ENCODE measurements at regions not wholly inside any gene's neighbourhood (a gene's known extent, or its start where the extent isn't known, plus 50 kb on each side); places are given as distances from the start of the nearest gene placed in this dataset.

DNA sequence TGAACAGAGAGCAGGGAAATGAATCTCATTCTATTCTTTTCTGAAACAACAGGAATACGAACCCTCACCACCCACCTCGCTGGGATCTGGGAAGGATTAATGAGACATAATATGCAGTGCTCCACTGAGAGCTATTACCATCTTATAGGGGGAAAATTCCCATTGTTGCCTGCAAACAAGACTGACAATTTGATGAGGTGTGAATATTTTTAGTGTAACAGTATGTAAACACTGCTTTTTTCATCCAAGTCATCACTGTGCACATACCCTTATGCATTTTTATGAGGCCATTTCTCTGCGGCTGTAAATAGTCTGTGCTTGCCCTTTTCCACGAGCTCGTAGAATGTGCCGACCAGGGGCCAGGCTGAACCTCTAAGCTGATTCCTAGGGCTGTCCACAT is 285.6 kb upstream of the CPEB2 start:
- no peaks in the 10 kb centered on the region for H3K27me3 ChIP-seq (ENCODE audit: insufficient read depth, low read depth)
- no TSS peak for BruUV-seq (replicated peaks)
- ChIA-PET POLR2A (ENCODE audit: unreplicated experiment) (no interaction called here), CTCF (no interaction called here)
- H3K36me3 ChIP-seq (ENCODE audit: low read depth): no peaks in the 10 kb centered on the region
- no peak overlapping the region for H3K4me3 ChIP-seq
- no peak overlapping the region for H3K27ac ChIP-seq
- no peaks in the 10 kb centered on the region; the same call in 1 of the 2 replicates for H3F3A ChIP-seq (ENCODE audit: insufficient read depth, low read depth)
- H2AFZ ChIP-seq: no peak overlapping the region
- no peak for TF ChIP-seq EZH2 (IDR thresholded peaks at IDR 0.05; ENCODE audit: low read depth)
- TF ChIP-seq, protein P1, sequence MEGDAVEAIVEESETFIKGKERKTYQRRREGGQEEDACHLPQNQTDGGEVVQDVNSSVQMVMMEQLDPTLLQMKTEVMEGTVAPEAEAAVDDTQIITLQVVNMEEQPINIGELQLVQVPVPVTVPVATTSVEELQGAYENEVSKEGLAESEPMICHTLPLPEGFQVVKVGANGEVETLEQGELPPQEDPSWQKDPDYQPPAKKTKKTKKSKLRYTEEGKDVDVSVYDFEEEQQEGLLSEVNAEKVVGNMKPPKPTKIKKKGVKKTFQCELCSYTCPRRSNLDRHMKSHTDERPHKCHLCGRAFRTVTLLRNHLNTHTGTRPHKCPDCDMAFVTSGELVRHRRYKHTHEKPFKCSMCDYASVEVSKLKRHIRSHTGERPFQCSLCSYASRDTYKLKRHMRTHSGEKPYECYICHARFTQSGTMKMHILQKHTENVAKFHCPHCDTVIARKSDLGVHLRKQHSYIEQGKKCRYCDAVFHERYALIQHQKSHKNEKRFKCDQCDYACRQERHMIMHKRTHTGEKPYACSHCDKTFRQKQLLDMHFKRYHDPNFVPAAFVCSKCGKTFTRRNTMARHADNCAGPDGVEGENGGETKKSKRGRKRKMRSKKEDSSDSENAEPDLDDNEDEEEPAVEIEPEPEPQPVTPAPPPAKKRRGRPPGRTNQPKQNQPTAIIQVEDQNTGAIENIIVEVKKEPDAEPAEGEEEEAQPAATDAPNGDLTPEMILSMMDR (conservative IDR thresholded peaks at IDR 0.05): no peak
- H3K79me2 ChIP-seq (ENCODE audit: low read depth): no peaks in the 10 kb centered on the region
- intact Hi-C loops (cut with micrococcal nuclease; ENCODE audit: unreplicated experiment): loop anchor here (10.0 kb wide), 1 partner anchor 132 kb away; no protein-coding TSS in a partner anchor
- no peaks in the 10 kb centered on the region for H4K20me1 ChIP-seq (ENCODE audit: insufficient read depth)
- H3K4me2 ChIP-seq: no peak overlapping the region
- peaks cover 3% of the 10 kb centered on the region for H3K9me3 ChIP-seq (ENCODE audit: insufficient read depth, low read depth)
- DNase-seq: no peak
- no peaks in the 10 kb centered on the region for H3K9me2 ChIP-seq (ENCODE audit: insufficient read depth)
- peaks cover 18% of the 10 kb centered on the region for H3K4me1 ChIP-seq (replicated peaks; ENCODE audit: insufficient read depth)

DNA sequence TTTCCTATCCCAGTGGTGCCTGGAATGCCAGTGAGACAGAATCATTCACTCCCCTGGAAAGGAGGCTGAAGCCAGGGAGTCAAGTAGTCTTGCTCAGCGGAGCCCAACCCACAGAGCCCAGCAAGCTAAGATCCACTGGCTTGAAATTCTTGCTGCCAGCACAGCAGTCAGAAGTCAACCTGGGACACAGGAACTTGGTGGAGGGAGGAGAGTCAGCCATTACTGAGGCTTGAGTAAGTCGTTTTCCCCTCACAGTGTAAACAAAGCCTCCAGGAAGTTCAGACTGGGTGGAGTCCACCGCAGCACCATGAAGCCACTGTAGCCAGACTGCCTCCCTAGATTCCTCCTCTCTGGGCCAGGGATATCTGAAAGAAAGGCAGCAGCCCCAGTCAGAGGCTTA is 283.2 kb upstream of the CPEB2 start:
- TF ChIP-seq EZH2 (IDR thresholded peaks at IDR 0.05; ENCODE audit: low read depth): no peak
- TF ChIP-seq, protein P1 (conservative IDR thresholded peaks at IDR 0.05): no peak
- ChIA-PET POLR2A (ENCODE audit: unreplicated experiment) (interaction anchor here (0.6 kb wide), 1 partner anchor 1187 kb away, joined by 3 read pairs; no protein-coding TSS in a partner anchor), CTCF (no interaction called here)
- no peak overlapping the region for H3K27ac ChIP-seq
- H3K27me3 ChIP-seq (ENCODE audit: insufficient read depth, low read depth): no peaks in the 10 kb centered on the region
- no peaks in the 10 kb centered on the region for H3K9me2 ChIP-seq (ENCODE audit: insufficient read depth)
- peak; percentile 70 to 77 for DNase-seq
- peak overlapping the region; percentile 36; the same call in 1 of the 2 replicates for H3K4me2 ChIP-seq
- H3K4me1 ChIP-seq (replicated peaks; ENCODE audit: insufficient read depth): peaks cover 18% of the 10 kb centered on the region
- no peaks in the 10 kb centered on the region; the same call in 1 of the 2 replicates for H3F3A ChIP-seq (ENCODE audit: insufficient read depth, low read depth)
- no peak overlapping the region for H3K4me3 ChIP-seq
- no peaks in the 10 kb centered on the region for H4K20me1 ChIP-seq (ENCODE audit: insufficient read depth)
- no peaks in the 10 kb centered on the region for H3K36me3 ChIP-seq (ENCODE audit: low read depth)
- peak overlapping the region; percentile 52; the same call in 1 of the 2 replicates for H2AFZ ChIP-seq
- no peaks in the 10 kb centered on the region for H3K79me2 ChIP-seq (ENCODE audit: low read depth)
- BruUV-seq (replicated peaks): no TSS peak
- H3K9me3 ChIP-seq (ENCODE audit: insufficient read depth, low read depth): peaks cover 3% of the 10 kb centered on the region
- intact Hi-C loops (cut with micrococcal nuclease; ENCODE audit: unreplicated experiment): loop anchor here (10.0 kb wide), 1 partner anchor 134 kb away; no protein-coding TSS in a partner anchor

DNA sequence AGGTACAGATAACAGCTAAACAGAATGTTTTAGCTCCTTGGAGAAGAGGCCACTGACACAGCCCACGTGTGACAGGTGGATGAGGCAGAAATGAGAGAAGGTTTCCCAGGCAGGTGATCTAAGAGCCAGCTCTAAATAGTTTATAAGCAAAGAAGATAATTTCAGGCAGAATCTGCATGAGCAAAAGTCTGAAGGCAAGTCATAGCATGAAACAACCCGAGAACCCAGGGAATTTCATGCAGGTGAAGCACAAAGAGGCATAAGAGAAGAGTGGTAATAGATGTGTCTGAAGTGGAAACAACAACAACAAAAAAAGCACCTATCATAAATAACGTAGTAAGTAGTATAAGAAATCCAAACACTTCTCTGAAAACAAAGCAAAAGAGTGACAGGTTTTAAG is 275.8 kb upstream of the CPEB2 start:
- Histone ChIP-seq H3K4me1 (replicated peaks; ENCODE audit: insufficient read depth) (peaks cover 18% of the 10 kb centered on the region), H3K4me2 (peak overlapping the region; percentile 63), H2AFZ (0 out of 2 replicates have a peak overlapping the region, but pooled peaks have one; percentile 60), H3K79me2 (ENCODE audit: low read depth) (no peaks in the 10 kb centered on the region), H3F3A (ENCODE audit: insufficient read depth, low read depth) (peaks cover 10% of the 10 kb centered on the region; the same call in 1 of the 2 replicates), H3K27ac (peak overlapping the region; percentile 61), H3K36me3 (ENCODE audit: low read depth) (no peaks in the 10 kb centered on the region), H3K9me2 (ENCODE audit: insufficient read depth) (no peaks in the 10 kb centered on the region), H3K4me3 (peak overlapping the region; percentile 4; the same call in 1 of the 2 replicates), H4K20me1 (ENCODE audit: insufficient read depth) (no peaks in the 10 kb centered on the region), H3K9me3 (ENCODE audit: insufficient read depth, low read depth) (no peaks in the 10 kb centered on the region), H3K27me3 (ENCODE audit: insufficient read depth, low read depth) (no peaks in the 10 kb centered on the region)
- CTCF ChIA-PET: no interaction called here
- POLR2A ChIA-PET (ENCODE audit: unreplicated experiment): no interaction called here
- BruUV-seq (replicated peaks): TSS peak; percentile 83
- no peak for TF ChIP-seq EZH2 (IDR thresholded peaks at IDR 0.05; ENCODE audit: low read depth)
- TF ChIP-seq, protein P1 (conservative IDR thresholded peaks at IDR 0.05): no peak
- DNase-seq: peak in 1 of 2 experiments; percentile 5
- intact Hi-C loops (cut with micrococcal nuclease; ENCODE audit: unreplicated experiment): loop anchor here (1.0 to 10.0 kb wide), 5 partner anchors 148 to 819 kb away; no protein-coding TSS in a partner anchor
